Brain microvascular endothelial cell (primary cell): ENCODE measurements at regions not wholly inside any gene's neighbourhood (a gene's known extent, or its start where the extent isn't known, plus 50 kb on each side); places are given as distances from the start of the nearest gene placed in this dataset.

Experiments used
- DNase-seq: peaks from one replicate; pipeline ENCODE4 v3.0.0-alpha.2; 2020
- H3K27ac ChIP-seq: fragments of 250-450 bp; sonication (Bioruptor Pico); 2 replicates; pipeline ENCODE4 v1.5.1; 2020; ENCODE audit warnings: mild to moderate bottlenecking, moderate library complexity
- H3K27me3 ChIP-seq: fragments of 250-450 bp; sonication (Bioruptor Pico); replicated peaks from 2 replicates; pipeline ENCODE4 v1.5.1; 2020; ENCODE audit warnings: mild to moderate bottlenecking
- H3K36me3 ChIP-seq: fragments of 250-450 bp; sonication (Bioruptor Pico); replicated peaks from 2 replicates; pipeline ENCODE4 v1.5.1; 2020; ENCODE audit warnings: mild to moderate bottlenecking
- H3K4me3 ChIP-seq: 2 replicates; pipeline ENCODE4 v1.5.1; 2011; ENCODE audit warnings: low read depth, mild to moderate bottlenecking, control low read depth, low read length, moderate library complexity
- CTCF ChIP-seq: IDR thresholded peaks from 2 replicates; pipeline ENCODE4 v1.5.1; 2011; ENCODE audit warnings: low read depth, mild to moderate bottlenecking, moderate library complexity, low read length, control low read depth, inconsistent platforms; ENCODE audit errors: missing control alignments
- in situ Hi-C: cut with HindIII; loops from 2 replicates; pipeline ENCODE4 v1.10.0; 2017; ENCODE audit warnings: low sequenced_read_pairs, low pct_ligation_motif_present

- Histone ChIP-seq H3K27ac (no peak overlapping the region), H3K36me3 (no peaks in the 10 kb centered on the region), H3K27me3 (no peaks in the 10 kb centered on the region), H3K4me3 (no peak overlapping the region)
- in situ Hi-C loops = no loop called here
- TF ChIP-seq CTCF = no peak
- no peak for DNase-seq
These were observed 120.6 kb downstream of the BAMBI start for GRCh38 chr10:28797904-28798371.

- in situ Hi-C loops = no loop called here
- Histone ChIP-seq H3K27me3 (no peaks in the 10 kb centered on the region), H3K36me3 (no peaks in the 10 kb centered on the region), H3K27ac (no peak overlapping the region), H3K4me3 (no peak overlapping the region)
- DNase-seq = no peak
- TF ChIP-seq CTCF = no peak
These were observed 121.2 kb downstream of the BAMBI start for GRCh38 chr10:28798428-28798955.

GRCh38 chr10:28798964-28799363, 121.6 kb downstream of the BAMBI start:
- Histone ChIP-seq H3K36me3 (no peaks in the 10 kb centered on the region), H3K27ac (no peak overlapping the region), H3K27me3 (no peaks in the 10 kb centered on the region), H3K4me3 (no peak overlapping the region)
- no peak for TF ChIP-seq CTCF
- no peak for DNase-seq
- in situ Hi-C loops = no loop called here

- H3K27ac ChIP-seq = no peak overlapping the region
- TF ChIP-seq CTCF = no peak
- no peaks in the 10 kb centered on the region for H3K36me3 ChIP-seq
- H3K27me3 ChIP-seq = no peaks in the 10 kb centered on the region
- in situ Hi-C loops = no loop called here
- no peak overlapping the region for H3K4me3 ChIP-seq
- DNase-seq = no peak
These were observed 122.8 kb downstream of the BAMBI start for GRCh38 chr10:28800144-28800543.

- H3K36me3 ChIP-seq = no peaks in the 10 kb centered on the region
- no peak overlapping the region for H3K4me3 ChIP-seq
- H3K27me3 ChIP-seq = no peaks in the 10 kb centered on the region
- H3K27ac ChIP-seq = no peak overlapping the region
- TF ChIP-seq CTCF = no peak
- in situ Hi-C loops = no loop called here
- DNase-seq = no peak
These were observed 123.9 kb downstream of the BAMBI start for GRCh38 chr10:28801247-28801646.

- H3K27ac ChIP-seq = no peak overlapping the region
- H3K4me3 ChIP-seq = no peak overlapping the region
- in situ Hi-C loops = no loop called here
- no peak for DNase-seq
- H3K36me3 ChIP-seq = no peaks in the 10 kb centered on the region
- no peaks in the 10 kb centered on the region for H3K27me3 ChIP-seq
- no peak for TF ChIP-seq CTCF
These were observed 124.5 kb downstream of the BAMBI start for GRCh38 chr10:28801869-28802268.
